HEK293 (cell line): ENCODE measurements at regions not wholly inside any gene's neighbourhood (a gene's known extent, or its start where the extent isn't known, plus 50 kb on each side); places are given as distances from the start of the nearest gene placed in this dataset.

ENCODE experiments used
- CTCF ChIA-PET: fragments of 350-600 bp; formaldehyde crosslinking; extraction: SDS; loops from one replicate; lab custom pipeline; 2021; ENCODE audit warnings: antibody characterized with exemption; lab: Yijun Ruan, JAX
- POLR2A ChIA-PET: fragments of 300-600 bp; formaldehyde crosslinking; extraction: SDS; loops from one replicate; lab custom pipeline; 2020; ENCODE audit warnings: antibody characterized with exemption, inconsistent platforms; lab: Yijun Ruan, JAX
- H3K27ac ChIP-seq: fragments of 200-500 bp; sonication (Bioruptor generic); 2 replicates; pipeline ENCODE4 v1.5.1; 2014; ENCODE audit warnings: low read depth, low read length, control low read depth, inconsistent platforms; ENCODE audit errors: extremely low read depth
- H3K36me3 ChIP-seq, 2 experiments: fragments of 200-500 bp in 1 of 2; sonication (Bioruptor generic) in 1 of 2; 1 replicate in 1 of 2; 2 replicates in 1 of 2; pipeline ENCODE4 v1.5.1; 2014 to 2017; ENCODE audit warnings: inconsistent platforms in 2 of 2, low read length in 2 of 2; ENCODE audit not compliant: control insufficient read depth in 2 of 2, insufficient read depth in 1 of 2
- H3K4me1 ChIP-seq: fragments of 200-500 bp; sonication (Bioruptor generic); 2 replicates; pipeline ENCODE4 v1.5.1; 2014; ENCODE audit warnings: mild to moderate bottlenecking, low read length, inconsistent platforms; ENCODE audit not compliant: control insufficient read depth, insufficient read depth
- H3K4me3 ChIP-seq: 2 replicates; pipeline ENCODE4 v1.5.1; 2011; ENCODE audit warnings: low read depth, mild to moderate bottlenecking, control low read depth, low read length, moderate library complexity
- H3K9me3 ChIP-seq: fragments of 200-500 bp; sonication (Bioruptor generic); 2 replicates; pipeline ENCODE4 v1.5.1; 2014; ENCODE audit warnings: low read depth, low read length, inconsistent platforms; ENCODE audit not compliant: control insufficient read depth, insufficient read depth
- GFI1B ChIP-seq: fragments of 450-650 bp; formaldehyde crosslinking; IDR thresholded peaks from 2 replicates; pipeline ENCODE4 v1.5.1; 2016; ENCODE audit warnings: missing biosample characterization, missing genetic modification characterization
- GLI2 ChIP-seq: fragments of 450-650 bp; formaldehyde crosslinking; IDR thresholded peaks from 2 replicates; pipeline ENCODE4; 2017; ENCODE audit warnings: missing biosample characterization, missing genetic modification characterization, low read depth, borderline replicate concordance
- GLIS2 ChIP-seq: fragments of 450-650 bp; formaldehyde crosslinking; IDR thresholded peaks from 2 replicates; pipeline ENCODE4 v1.5.1; 2016; ENCODE audit warnings: missing biosample characterization, missing genetic modification characterization
- MYNN ChIP-seq: fragments of 450-650 bp; formaldehyde crosslinking; IDR thresholded peaks from 2 replicates; pipeline ENCODE4 v1.5.1; 2016; ENCODE audit warnings: missing biosample characterization, missing genetic modification characterization, borderline replicate concordance
- ZNF146 ChIP-seq: fragments of 450-650 bp; formaldehyde crosslinking; IDR thresholded peaks from 2 replicates; pipeline ENCODE4 v1.5.1; 2016; ENCODE audit warnings: missing biosample characterization, missing genetic modification characterization
- ZNF169 ChIP-seq: fragments of 450-650 bp; formaldehyde crosslinking; IDR thresholded peaks from 2 replicates; pipeline ENCODE4 v1.5.1; 2016; ENCODE audit warnings: missing biosample characterization, missing genetic modification characterization
- ZNF19 ChIP-seq: fragments of 450-650 bp; formaldehyde crosslinking; IDR thresholded peaks from 2 replicates; pipeline ENCODE4; 2016; ENCODE audit warnings: missing biosample characterization, missing genetic modification characterization, low read depth
- ZNF548 ChIP-seq: fragments of 450-650 bp; formaldehyde crosslinking; IDR thresholded peaks from 2 replicates; pipeline ENCODE4 v1.5.1; 2016; ENCODE audit warnings: missing biosample characterization, missing genetic modification characterization
- TF ChIP-seq, protein P1 (sequence below): fragments of 450-650 bp; formaldehyde crosslinking; IDR thresholded peaks from 2 replicates; pipeline ENCODE4 v1.5.1; 2017; ENCODE audit warnings: missing biosample characterization, missing genetic modification characterization
- TF ChIP-seq, protein P2 (sequence below): fragments of 450-650 bp; formaldehyde crosslinking; conservative IDR thresholded peaks from 2 replicates; pipeline ENCODE4 v1.5.1; 2016; ENCODE audit warnings: low read depth, missing biosample characterization, missing genetic modification characterization
- TF ChIP-seq, protein P3 (sequence below): fragments of 450-650 bp; formaldehyde crosslinking; IDR thresholded peaks from 2 replicates; pipeline ENCODE4 v1.5.1; 2016; ENCODE audit warnings: missing biosample characterization, missing genetic modification characterization
- TF ChIP-seq, protein P4 (sequence below): fragments of 450-650 bp; formaldehyde crosslinking; IDR thresholded peaks from 2 replicates; pipeline ENCODE4 v1.5.1; 2016; ENCODE audit warnings: missing biosample characterization, missing genetic modification characterization
- TF ChIP-seq, protein P5 (sequence below): fragments of 450-650 bp; formaldehyde crosslinking; IDR thresholded peaks from 2 replicates; pipeline ENCODE4 v1.5.1; 2016; ENCODE audit warnings: missing biosample characterization, missing genetic modification characterization
- TF ChIP-seq, protein P6 (sequence below): fragments of 450-650 bp; formaldehyde crosslinking; IDR thresholded peaks from 2 replicates; pipeline ENCODE4 v1.5.1; 2016; ENCODE audit warnings: missing biosample characterization, missing genetic modification characterization
- TF ChIP-seq, protein P7 (sequence below): fragments of 450-650 bp; formaldehyde crosslinking; IDR thresholded peaks from 2 replicates; pipeline ENCODE4 v1.5.1; 2016; ENCODE audit warnings: missing biosample characterization, missing genetic modification characterization

DNA sequence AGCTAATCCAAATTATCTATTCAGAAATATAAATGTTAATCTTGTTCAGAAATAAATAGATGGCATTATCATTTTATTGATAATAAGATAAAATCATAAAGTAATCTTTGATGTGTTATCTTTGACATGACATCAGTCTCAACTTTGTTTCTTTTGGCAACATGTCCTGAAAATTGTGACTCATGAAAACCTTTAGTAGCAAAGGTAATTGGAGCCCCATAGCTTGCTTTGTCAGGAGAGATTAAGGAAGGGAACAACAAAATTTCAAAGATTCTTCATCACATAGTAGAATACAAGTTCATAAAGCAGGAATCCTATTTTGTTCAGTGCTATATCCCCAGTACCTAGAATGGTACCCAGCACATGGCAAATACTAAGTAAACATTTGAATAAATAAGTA lies 165.4 kb downstream of the KCNE4 start:
- Histone ChIP-seq H3K4me1 (peaks cover 14% of the 10 kb centered on the region), H3K9me3 (no peaks in the 10 kb centered on the region)
- POLR2A ChIA-PET, result no interaction called here
- TF ChIP-seq ZNF169 (tag by site-specific recombination), result no peak
- TF ChIP-seq, protein P1, sequence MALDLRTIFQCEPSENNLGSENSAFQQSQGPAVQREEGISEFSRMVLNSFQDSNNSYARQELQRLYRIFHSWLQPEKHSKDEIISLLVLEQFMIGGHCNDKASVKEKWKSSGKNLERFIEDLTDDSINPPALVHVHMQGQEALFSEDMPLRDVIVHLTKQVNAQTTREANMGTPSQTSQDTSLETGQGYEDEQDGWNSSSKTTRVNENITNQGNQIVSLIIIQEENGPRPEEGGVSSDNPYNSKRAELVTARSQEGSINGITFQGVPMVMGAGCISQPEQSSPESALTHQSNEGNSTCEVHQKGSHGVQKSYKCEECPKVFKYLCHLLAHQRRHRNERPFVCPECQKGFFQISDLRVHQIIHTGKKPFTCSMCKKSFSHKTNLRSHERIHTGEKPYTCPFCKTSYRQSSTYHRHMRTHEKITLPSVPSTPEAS, result no peak
- TF ChIP-seq, protein P2, sequence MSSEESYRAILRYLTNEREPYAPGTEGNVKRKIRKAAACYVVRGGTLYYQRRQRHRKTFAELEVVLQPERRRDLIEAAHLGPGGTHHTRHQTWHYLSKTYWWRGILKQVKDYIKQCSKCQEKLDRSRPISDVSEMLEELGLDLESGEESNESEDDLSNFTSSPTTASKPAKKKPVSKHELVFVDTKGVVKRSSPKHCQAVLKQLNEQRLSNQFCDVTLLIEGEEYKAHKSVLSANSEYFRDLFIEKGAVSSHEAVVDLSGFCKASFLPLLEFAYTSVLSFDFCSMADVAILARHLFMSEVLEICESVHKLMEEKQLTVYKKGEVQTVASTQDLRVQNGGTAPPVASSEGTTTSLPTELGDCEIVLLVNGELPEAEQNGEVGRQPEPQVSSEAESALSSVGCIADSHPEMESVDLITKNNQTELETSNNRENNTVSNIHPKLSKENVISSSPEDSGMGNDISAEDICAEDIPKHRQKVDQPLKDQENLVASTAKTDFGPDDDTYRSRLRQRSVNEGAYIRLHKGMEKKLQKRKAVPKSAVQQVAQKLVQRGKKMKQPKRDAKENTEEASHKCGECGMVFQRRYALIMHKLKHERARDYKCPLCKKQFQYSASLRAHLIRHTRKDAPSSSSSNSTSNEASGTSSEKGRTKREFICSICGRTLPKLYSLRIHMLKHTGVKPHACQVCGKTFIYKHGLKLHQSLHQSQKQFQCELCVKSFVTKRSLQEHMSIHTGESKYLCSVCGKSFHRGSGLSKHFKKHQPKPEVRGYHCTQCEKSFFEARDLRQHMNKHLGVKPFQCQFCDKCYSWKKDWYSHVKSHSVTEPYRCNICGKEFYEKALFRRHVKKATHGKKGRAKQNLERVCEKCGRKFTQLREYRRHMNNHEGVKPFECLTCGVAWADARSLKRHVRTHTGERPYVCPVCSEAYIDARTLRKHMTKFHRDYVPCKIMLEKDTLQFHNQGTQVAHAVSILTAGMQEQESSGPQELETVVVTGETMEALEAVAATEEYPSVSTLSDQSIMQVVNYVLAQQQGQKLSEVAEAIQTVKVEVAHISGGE (tag by site-specific recombination), result no peak
- TF ChIP-seq, protein P3, sequence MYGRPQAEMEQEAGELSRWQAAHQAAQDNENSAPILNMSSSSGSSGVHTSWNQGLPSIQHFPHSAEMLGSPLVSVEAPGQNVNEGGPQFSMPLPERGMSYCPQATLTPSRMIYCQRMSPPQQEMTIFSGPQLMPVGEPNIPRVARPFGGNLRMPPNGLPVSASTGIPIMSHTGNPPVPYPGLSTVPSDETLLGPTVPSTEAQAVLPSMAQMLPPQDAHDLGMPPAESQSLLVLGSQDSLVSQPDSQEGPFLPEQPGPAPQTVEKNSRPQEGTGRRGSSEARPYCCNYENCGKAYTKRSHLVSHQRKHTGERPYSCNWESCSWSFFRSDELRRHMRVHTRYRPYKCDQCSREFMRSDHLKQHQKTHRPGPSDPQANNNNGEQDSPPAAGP (tag by site-specific recombination), result no peak
- TF ChIP-seq, all 188 proteins: peak for 0
- Histone ChIP-seq H3K27ac (no peak overlapping the region), H3K4me3 (no peak overlapping the region), H3K36me3 (no peaks in the 10 kb centered on the region)
- CTCF ChIA-PET, result interaction anchor here (0.7 to 1.0 kb wide), 2 partner anchors 18 to 245 kb away, joined by 3 read pairs; no protein-coding TSS in a partner anchor

DNA sequence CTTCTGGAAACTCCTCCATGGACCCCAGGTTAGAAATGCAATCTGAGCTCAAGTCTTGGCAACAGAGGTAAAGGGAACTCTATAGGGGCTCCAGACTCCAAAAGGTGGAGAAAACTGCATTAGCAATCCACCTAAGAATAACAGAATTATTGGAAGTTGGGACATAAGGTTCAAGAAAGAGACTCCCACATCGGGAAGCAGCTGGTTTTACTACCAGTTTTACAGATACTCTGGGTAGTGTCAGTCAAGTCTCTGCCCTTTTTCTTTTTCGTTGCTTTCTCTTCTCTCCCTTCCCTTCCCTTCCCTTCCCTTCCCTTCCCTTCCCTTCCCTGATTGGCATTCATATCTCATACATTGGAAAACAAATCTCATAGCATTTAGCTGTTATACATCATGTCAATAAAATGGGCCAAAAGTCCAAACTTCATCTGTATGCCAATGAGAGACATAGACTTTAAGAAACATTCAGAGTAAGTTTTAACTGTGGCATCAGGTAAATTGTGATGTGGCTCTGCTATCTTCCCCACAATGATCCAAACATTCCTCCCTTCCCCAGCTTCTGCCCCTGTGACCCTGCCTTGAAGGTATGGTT lies 166.7 kb downstream of the KCNE4 start:
- Histone ChIP-seq H3K36me3 (no peaks in the 10 kb centered on the region), H3K9me3 (no peaks in the 10 kb centered on the region), H3K27ac (no peak overlapping the region), H3K4me3 (no peak overlapping the region), H3K4me1 (peaks cover 14% of the 10 kb centered on the region)
- ChIA-PET CTCF (interaction anchor here (0.6 to 1.0 kb wide), 3 partner anchors 17 to 1180 kb away, joined by 3 to 4 read pairs (median 3); no protein-coding TSS in a partner anchor), POLR2A (interaction anchor here (0.5 kb wide), 1 partner anchor 129 kb away, joined by 3 read pairs; no protein-coding TSS in a partner anchor)
- TF ChIP-seq, protein P4, sequence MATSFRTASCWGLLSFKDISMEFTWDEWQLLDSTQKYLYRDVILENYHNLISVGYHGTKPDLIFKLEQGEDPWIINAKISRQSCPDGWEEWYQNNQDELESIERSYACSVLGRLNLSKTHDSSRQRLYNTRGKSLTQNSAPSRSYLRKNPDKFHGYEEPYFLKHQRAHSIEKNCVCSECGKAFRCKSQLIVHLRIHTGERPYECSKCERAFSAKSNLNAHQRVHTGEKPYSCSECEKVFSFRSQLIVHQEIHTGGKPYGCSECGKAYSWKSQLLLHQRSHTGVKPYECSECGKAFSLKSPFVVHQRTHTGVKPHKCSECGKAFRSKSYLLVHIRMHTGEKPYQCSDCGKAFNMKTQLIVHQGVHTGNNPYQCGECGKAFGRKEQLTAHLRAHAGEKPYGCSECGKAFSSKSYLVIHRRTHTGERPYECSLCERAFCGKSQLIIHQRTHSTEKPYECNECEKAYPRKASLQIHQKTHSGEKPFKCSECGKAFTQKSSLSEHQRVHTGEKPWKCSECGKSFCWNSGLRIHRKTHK (tag by site-specific recombination), result no peak
- no peak for TF ChIP-seq MYNN
- no peak for TF ChIP-seq GLI2 (tag by site-specific recombination)
- TF ChIP-seq, protein P5, sequence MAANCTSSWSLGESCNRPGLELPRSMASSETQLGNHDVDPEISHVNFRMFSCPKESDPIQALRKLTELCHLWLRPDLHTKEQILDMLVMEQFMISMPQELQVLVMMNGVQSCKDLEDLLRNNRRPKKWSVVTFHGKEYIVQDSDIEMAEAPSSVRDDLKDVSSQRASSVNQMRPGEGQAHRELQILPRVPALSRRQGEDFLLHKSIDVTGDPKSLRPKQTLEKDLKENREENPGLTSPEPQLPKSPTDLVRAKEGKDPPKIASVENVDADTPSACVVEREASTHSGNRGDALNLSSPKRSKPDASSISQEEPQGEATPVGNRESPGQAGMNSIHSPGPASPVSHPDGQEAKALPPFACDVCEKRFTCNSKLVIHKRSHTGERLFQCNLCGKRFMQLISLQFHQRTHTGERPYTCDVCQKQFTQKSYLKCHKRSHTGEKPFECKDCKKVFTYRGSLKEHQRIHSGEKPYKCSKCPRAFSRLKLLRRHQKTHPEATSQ (tag by site-specific recombination), result no peak
- no peak for TF ChIP-seq GLIS2 (tag by site-specific recombination)
- TF ChIP-seq, protein P2 (tag by site-specific recombination), result no peak
- TF ChIP-seq ZNF548 (tag by site-specific recombination), result no peak
- TF ChIP-seq, protein P6, sequence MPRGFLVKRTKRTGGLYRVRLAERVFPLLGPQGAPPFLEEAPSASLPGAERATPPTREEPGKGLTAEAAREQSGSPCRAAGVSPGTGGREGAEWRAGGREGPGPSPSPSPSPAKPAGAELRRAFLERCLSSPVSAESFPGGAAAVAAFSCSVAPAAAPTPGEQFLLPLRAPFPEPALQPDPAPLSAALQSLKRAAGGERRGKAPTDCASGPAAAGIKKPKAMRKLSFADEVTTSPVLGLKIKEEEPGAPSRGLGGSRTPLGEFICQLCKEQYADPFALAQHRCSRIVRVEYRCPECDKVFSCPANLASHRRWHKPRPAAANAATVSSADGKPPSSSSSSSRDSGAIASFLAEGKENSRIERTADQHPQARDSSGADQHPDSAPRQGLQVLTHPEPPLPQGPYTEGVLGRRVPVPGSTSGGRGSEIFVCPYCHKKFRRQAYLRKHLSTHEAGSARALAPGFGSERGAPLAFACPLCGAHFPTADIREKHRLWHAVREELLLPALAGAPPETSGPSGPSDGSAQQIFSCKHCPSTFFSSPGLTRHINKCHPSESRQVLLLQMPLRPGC (tag by site-specific recombination), result no peak
- TF ChIP-seq ZNF146 (tag by site-specific recombination), result no peak
- no peak for TF ChIP-seq ZNF19 (tag by site-specific recombination)
- no peak for TF ChIP-seq GFI1B (tag by site-specific recombination)
- TF ChIP-seq, protein P7, sequence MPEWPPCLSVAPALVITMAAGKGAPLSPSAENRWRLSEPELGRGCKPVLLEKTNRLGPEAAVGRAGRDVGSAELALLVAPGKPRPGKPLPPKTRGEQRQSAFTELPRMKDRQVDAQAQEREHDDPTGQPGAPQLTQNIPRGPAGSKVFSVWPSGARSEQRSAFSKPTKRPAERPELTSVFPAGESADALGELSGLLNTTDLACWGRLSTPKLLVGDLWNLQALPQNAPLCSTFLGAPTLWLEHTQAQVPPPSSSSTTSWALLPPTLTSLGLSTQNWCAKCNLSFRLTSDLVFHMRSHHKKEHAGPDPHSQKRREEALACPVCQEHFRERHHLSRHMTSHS (tag by site-specific recombination), result no peak
